ENCODE measurements at regions not wholly inside any gene's neighbourhood (a gene's known extent, or its start where the extent isn't known, plus 50 kb on each side); places are given as distances from the start of the nearest gene placed in this dataset.

GRCh38 chr5:103943230-103943629 is 380.6 kb upstream of the NUDT12 start:
- DNase-seq (ENCODE audit: low read depth, low spot score), result no peak
- Histone ChIP-seq H3K4me3 (ENCODE audit: control insufficient read depth in 2 of 3, extremely low read depth in 1 of 3, insufficient read depth in 2 of 3, low read depth in 1 of 3, low read length in 3 of 3) (no peak overlapping the region), H3K27ac (ENCODE audit: control insufficient read depth, insufficient read depth, low read length) (no peak overlapping the region), H3K36me3 (ENCODE audit: control insufficient read depth in 2 of 2, extremely low read depth in 1 of 2, insufficient read depth in 2 of 2, low read length in 2 of 2) (no peaks in the 10 kb centered on the region), H3K9ac (ENCODE audit: control insufficient read depth, extremely low read depth, insufficient read depth, low read length) (no peak overlapping the region), H2AFZ (ENCODE audit: control insufficient read depth, low read length) (no peak overlapping the region), H3K27me3 (ENCODE audit: control insufficient read depth, extremely low read depth, insufficient read depth, low read length) (no peaks in the 10 kb centered on the region), H3K4me1 (ENCODE audit: control insufficient read depth, extremely low read depth, insufficient read depth, low read length) (no peaks in the 10 kb centered on the region), H3K9me3 (ENCODE audit: control insufficient read depth, low read depth, low read length) (no peaks in the 10 kb centered on the region), H3K4me2 (ENCODE audit: control insufficient read depth, extremely low read depth, insufficient read depth, low read depth, low read length) (no peak overlapping the region), H3K9me1 (ENCODE audit: control insufficient read depth, extremely low read depth, insufficient read depth, low read length) (no peaks in the 10 kb centered on the region), H3K79me2 (ENCODE audit: control insufficient read depth, insufficient read depth, low read length) (no peaks in the 10 kb centered on the region), H4K20me1 (ENCODE audit: control insufficient read depth, extremely low read depth, insufficient read depth, low read length) (no peaks in the 10 kb centered on the region)
- FAIRE-seq, result no peak
- dilution Hi-C loops (cut with MboI; ENCODE audit: extremely low pct_ligation_motif_present, low sequenced_read_pairs), result no loop called here
- no peak for TF ChIP-seq CTCF (optimal IDR thresholded peaks at IDR 0.05 in 1 of 3, IDR thresholded peaks at IDR 0.05 in 1 of 3, conservative IDR thresholded peaks at IDR 0.05 in 1 of 3; ENCODE audit: extremely low read depth in 1 of 3, insufficient read depth in 2 of 3, low read length in 3 of 3)
- TF ChIP-seq EZH2 (IDR thresholded peaks at IDR 0.05; ENCODE audit: low read length), result no peak

- H3K27me3 ChIP-seq (ENCODE audit: control insufficient read depth, extremely low read depth, insufficient read depth, low read length), result no peaks in the 10 kb centered on the region
- H3K79me2 ChIP-seq (ENCODE audit: control insufficient read depth, insufficient read depth, low read length), result no peaks in the 10 kb centered on the region
- H3K4me1 ChIP-seq (ENCODE audit: control insufficient read depth, extremely low read depth, insufficient read depth, low read length), result no peaks in the 10 kb centered on the region
- dilution Hi-C loops (cut with MboI; ENCODE audit: extremely low pct_ligation_motif_present, low sequenced_read_pairs), result no loop called here
- FAIRE-seq (no peak), DNase-seq (ENCODE audit: low read depth, low spot score) (no peak)
- H3K4me2 ChIP-seq (ENCODE audit: control insufficient read depth, extremely low read depth, insufficient read depth, low read depth, low read length), result no peak overlapping the region
- H3K9ac ChIP-seq (ENCODE audit: control insufficient read depth, extremely low read depth, insufficient read depth, low read length), result no peak overlapping the region
- no peaks in the 10 kb centered on the region for H3K9me1 ChIP-seq (ENCODE audit: control insufficient read depth, extremely low read depth, insufficient read depth, low read length)
- no peak overlapping the region for H2AFZ ChIP-seq (ENCODE audit: control insufficient read depth, low read length)
- no peak for TF ChIP-seq CTCF (optimal IDR thresholded peaks at IDR 0.05 in 1 of 3, IDR thresholded peaks at IDR 0.05 in 1 of 3, conservative IDR thresholded peaks at IDR 0.05 in 1 of 3; ENCODE audit: extremely low read depth in 1 of 3, insufficient read depth in 2 of 3, low read length in 3 of 3)
- no peak for TF ChIP-seq EZH2 (IDR thresholded peaks at IDR 0.05; ENCODE audit: low read length)
- H4K20me1 ChIP-seq (ENCODE audit: control insufficient read depth, extremely low read depth, insufficient read depth, low read length), result no peaks in the 10 kb centered on the region
- no peak overlapping the region for H3K4me3 ChIP-seq (ENCODE audit: control insufficient read depth in 2 of 3, extremely low read depth in 1 of 3, insufficient read depth in 2 of 3, low read depth in 1 of 3, low read length in 3 of 3)
- no peak overlapping the region for H3K27ac ChIP-seq (ENCODE audit: control insufficient read depth, insufficient read depth, low read length)
- no peaks in the 10 kb centered on the region for H3K9me3 ChIP-seq (ENCODE audit: control insufficient read depth, low read depth, low read length)
- H3K36me3 ChIP-seq (ENCODE audit: control insufficient read depth in 2 of 2, extremely low read depth in 1 of 2, insufficient read depth in 2 of 2, low read length in 2 of 2), result no peaks in the 10 kb centered on the region
These were observed 380.1 kb upstream of the NUDT12 start for GRCh38 chr5:103942587-103943186.
